SK-N-SH (cell line): ENCODE measurements at regions not wholly inside any gene's neighbourhood (a gene's known extent, or its start where the extent isn't known, plus 50 kb on each side); places are given as distances from the start of the nearest gene placed in this dataset.

ENCODE experiments used
- CTCF ChIA-PET: fragments of 300-600, 350-600 bp; formaldehyde crosslinking; extraction: SDS; loops from one replicate; lab custom pipeline; 2021; lab: Yijun Ruan, JAX
- POLR2A ChIA-PET: fragments of 350-600 bp; sonication (Branson Sonifier 250); formaldehyde crosslinking; extraction: SDS; loops from one replicate; lab custom pipeline; 2020; ENCODE audit warnings: antibody characterized with exemption, inconsistent platforms; lab: Yijun Ruan, JAX
- DNase-seq: peaks from one replicate; pipeline ENCODE4 v3.0.0; 2012
- H2AFZ ChIP-seq: fragments of 200-600 bp; sonication (generic); 2 replicates; pipeline ENCODE4 v1.8.1; 2016; ENCODE audit warnings: antibody characterized with exemption, mild to moderate bottlenecking, low read depth
- H3F3A ChIP-seq: fragments of 200-600 bp; sonication (generic); replicated peaks from 2 replicates; pipeline ENCODE3; 2016; ENCODE audit warnings: antibody characterized with exemption, mild to moderate bottlenecking; ENCODE audit not compliant: insufficient read depth
- H3K27ac ChIP-seq, 2 experiments: fragments of 200-500 bp in 1 of 2; fragments of 200-600 bp in 1 of 2; sonication (Bioruptor generic) in 1 of 2; sonication (generic), shearing (Covaris generic) in 1 of 2; 2 replicates each; pipeline versions ENCODE4 v1.5.1 to v1.6.1; 2014 to 2016; ENCODE audit warnings: low read depth in 2 of 2, inconsistent platforms in 1 of 2, low read length in 1 of 2, mild to moderate bottlenecking in 1 of 2, mixed read lengths in 1 of 2
- H3K27me3 ChIP-seq: fragments of 200-600 bp; sonication (generic), shearing (Covaris generic); 2 replicates; pipeline ENCODE4 v1.6.1; 2016; ENCODE audit warnings: mixed run types; ENCODE audit not compliant: insufficient read depth
- H3K36me3 ChIP-seq, 2 experiments: fragments of 200-500 bp in 1 of 2; fragments of 200-600 bp in 1 of 2; sonication (Bioruptor generic) in 1 of 2; sonication (generic) in 1 of 2; replicated peaks in 1 of 2; 2 replicates each; pipeline versions ENCODE3 to v1.5.1; 2014 to 2016; ENCODE audit warnings: low read length in 1 of 2, mild to moderate bottlenecking in 1 of 2; ENCODE audit not compliant: insufficient read depth in 2 of 2, control insufficient read depth in 1 of 2
- H3K4me1 ChIP-seq, 2 experiments: fragments of 200-500 bp in 1 of 2; fragments of 200-600 bp in 1 of 2; sonication (Bioruptor generic) in 1 of 2; sonication (generic), shearing (Covaris generic) in 1 of 2; 2 replicates each; pipeline versions ENCODE4 v1.5.1 to v1.6.1; 2014 to 2016; ENCODE audit warnings: low read depth in 1 of 2, low read length in 1 of 2, mixed run types in 1 of 2; ENCODE audit not compliant: insufficient read depth in 2 of 2, control insufficient read depth in 1 of 2
- H3K4me2 ChIP-seq: fragments of 200-600 bp; sonication (generic), shearing (Covaris generic); 2 replicates; pipeline ENCODE4 v1.6.1; 2017; ENCODE audit warnings: mixed run types
- H3K4me3 ChIP-seq, 2 experiments: fragments of 200-500 bp in 1 of 2; fragments of 200-600 bp in 1 of 2; sonication (Bioruptor generic) in 1 of 2; sonication (generic), shearing (Covaris generic) in 1 of 2; 2 replicates each; pipeline versions ENCODE4 v1.5.1 to v1.8.1; 2014 to 2016; ENCODE audit warnings: low read depth in 2 of 2, inconsistent platforms in 1 of 2, low read length in 1 of 2, mild to moderate bottlenecking in 1 of 2, mixed read lengths in 1 of 2, moderate library complexity in 1 of 2
- H3K79me2 ChIP-seq: fragments of 200-600 bp; sonication (generic); 2 replicates; pipeline ENCODE4 v1.8.1; 2017; ENCODE audit warnings: mild to moderate bottlenecking; ENCODE audit not compliant: insufficient read depth
- H3K9ac ChIP-seq: fragments of 200-600 bp; sonication (generic); 2 replicates; pipeline ENCODE4 v1.6.1; 2017; ENCODE audit warnings: mixed run types
- H3K9me2 ChIP-seq: fragments of 200-600 bp; sonication (generic); 2 replicates; pipeline ENCODE4 v1.6.1; 2017; ENCODE audit warnings: mixed run types
- H3K9me3 ChIP-seq: fragments of 200-600 bp; sonication (generic); 2 replicates; pipeline ENCODE4 v1.6.1; 2017; ENCODE audit warnings: mixed run types, mild to moderate bottlenecking, moderate library complexity
- H4K20me1 ChIP-seq: fragments of 200-600 bp; sonication (generic); 2 replicates; pipeline ENCODE4 v1.6.1; 2017; ENCODE audit warnings: mild to moderate bottlenecking, mixed run types; ENCODE audit not compliant: insufficient read depth
- CTCF ChIP-seq: fragments of 200-600 bp; sonication (generic); IDR thresholded peaks from 2 replicates; pipeline ENCODE4 v1.6.1; 2017; ENCODE audit warnings: antibody characterized with exemption, mild to moderate bottlenecking, moderate library complexity
- ELF1 ChIP-seq: IDR thresholded peaks from 2 replicates; pipeline ENCODE4 v1.4.0; 2012
- EZH2phosphoT487 ChIP-seq: fragments of 200-600 bp; sonication (generic); IDR thresholded peaks from 2 replicates; pipeline ENCODE4 v1.6.1; 2017; ENCODE audit warnings: low read depth, mixed run types, mild to moderate bottlenecking, antibody characterized with exemption, moderate library complexity, borderline replicate concordance
- FOSL2 ChIP-seq: IDR thresholded peaks from 2 replicates; pipeline ENCODE4 v1.4.0; 2012; ENCODE audit warnings: low read depth, mild to moderate bottlenecking, moderate library complexity, borderline replicate concordance
- GATA2 ChIP-seq: sonication (generic); formaldehyde crosslinking; IDR thresholded peaks from 2 replicates; pipeline ENCODE4 v1.5.0; 2020; ENCODE audit warnings: mild to moderate bottlenecking, missing genetic modification reagents
- IRF3 ChIP-seq: fragments of 150-350 bp; IDR thresholded peaks from 2 replicates; pipeline ENCODE4 v1.6.1; 2016; ENCODE audit warnings: mild to moderate bottlenecking, low read depth, low read length
- JUND ChIP-seq: IDR thresholded peaks from 2 replicates; pipeline ENCODE4 v1.4.0; 2012
- MAX ChIP-seq: IDR thresholded peaks from 2 replicates; pipeline ENCODE4 v1.4.0; 2012; ENCODE audit warnings: low read depth
- RAD21 ChIP-seq: IDR thresholded peaks from 2 replicates; pipeline ENCODE4 v1.6.1; 2012; ENCODE audit warnings: mild to moderate bottlenecking, low read length
- REST ChIP-seq: IDR thresholded peaks from 2 replicates; pipeline ENCODE4 v1.6.1; 2012; ENCODE audit warnings: mild to moderate bottlenecking, low read depth, low read length, moderate library complexity
- RFX5 ChIP-seq: IDR thresholded peaks from 2 replicates; pipeline ENCODE4 v1.6.1; 2012; ENCODE audit warnings: mild to moderate bottlenecking, improper control_type of control experiment, low read length
- RXRA ChIP-seq: IDR thresholded peaks from 2 replicates; pipeline ENCODE4 v1.4.0; 2012; ENCODE audit warnings: low read depth, mild to moderate bottlenecking, borderline replicate concordance
- SMC3 ChIP-seq: IDR thresholded peaks from 2 replicates; pipeline ENCODE4 v1.6.1; 2012; ENCODE audit warnings: low read depth, low read length, improper control_type of control experiment
- TAF1 ChIP-seq: IDR thresholded peaks from 2 replicates; pipeline ENCODE4 v1.6.1; 2012; ENCODE audit warnings: low read depth, mild to moderate bottlenecking, low read length, moderate library complexity, borderline replicate concordance
- TCF12 ChIP-seq: IDR thresholded peaks from 2 replicates; pipeline ENCODE4 v1.4.0; 2012
- TEAD4 ChIP-seq: IDR thresholded peaks from 2 replicates; pipeline ENCODE4 v1.4.0; 2012; ENCODE audit warnings: mild to moderate bottlenecking, borderline replicate concordance; ENCODE audit not compliant: insufficient read depth
- USF2 ChIP-seq: fragments of 150-350 bp; IDR thresholded peaks from 2 replicates; pipeline ENCODE4 v1.6.1; 2017; ENCODE audit warnings: antibody characterized with exemption, low read length, low read depth, borderline replicate concordance
- YY1 ChIP-seq: IDR thresholded peaks from 2 replicates; pipeline ENCODE4 v1.4.0; 2012; ENCODE audit warnings: low read depth, mild to moderate bottlenecking
- ZBTB33 ChIP-seq: IDR thresholded peaks from 2 replicates; pipeline ENCODE4 v1.4.0; 2012; ENCODE audit warnings: low read depth, borderline replicate concordance
- WGBS: methylation state at CpG from one replicate; pipeline ENCODE4 v1.1.6; 2017; ENCODE audit warnings: low lambda C conversion rate; 5-methylcytosine and 5-hydroxymethylcytosine counted together

GRCh38 chr14:22118899-22119477 is 445.4 kb upstream of the OR4E1 start:
- no peak for DNase-seq
- Histone ChIP-seq H3K4me1 (no peaks in the 10 kb centered on the region), H3K9me2 (no peaks in the 10 kb centered on the region), H3K4me3 (no peak overlapping the region), H4K20me1 (no peaks in the 10 kb centered on the region), H2AFZ (no peak overlapping the region), H3F3A (no peaks in the 10 kb centered on the region), H3K9me3 (no peaks in the 10 kb centered on the region), H3K27me3 (no peaks in the 10 kb centered on the region), H3K27ac (no peak overlapping the region), H3K79me2 (no peaks in the 10 kb centered on the region), H3K4me2 (no peak overlapping the region), H3K9ac (no peak overlapping the region), H3K36me3 (no peaks in the 10 kb centered on the region)
- CTCF ChIA-PET = no interaction called here
- no peak for TF ChIP-seq TAF1
- no peak for TF ChIP-seq RXRA
- no peak for TF ChIP-seq GATA2
- TF ChIP-seq REST = no peak
- no peak for TF ChIP-seq RAD21
- TF ChIP-seq TEAD4 = no peak
- no peak for TF ChIP-seq FOSL2
- no peak for TF ChIP-seq JUND
- TF ChIP-seq IRF3 = no peak
- no peak for TF ChIP-seq EZH2phosphoT487
- TF ChIP-seq RFX5 = no peak
- no peak for TF ChIP-seq ELF1
- no peak for TF ChIP-seq MAX
- TF ChIP-seq YY1 = no peak
- no peak for TF ChIP-seq CTCF
- no peak for TF ChIP-seq TCF12
- no peak for TF ChIP-seq ZBTB33
- TF ChIP-seq SMC3 = no peak
- no peak for TF ChIP-seq USF2
- WGBS = 32% methylated on average over 3 of the region's 3 CpGs
- POLR2A ChIA-PET = no interaction called here
